GM23338 (cell line): ENCODE measurements at regions not wholly inside any gene's neighbourhood (a gene's known extent, or its start where the extent isn't known, plus 50 kb on each side); places are given as distances from the start of the nearest gene placed in this dataset.
"Not testable (repeated sequence)": the region's sequence is repeated elsewhere in the genome, so short reads cannot be mapped to it uniquely, and the experiment has no call there.

Experiments
- ATAC-seq: fragments of 200-7000 bp; cut with Tn5 transposase; 3 replicates; pipeline ENCODE4 v1.9.1; 2020
- DNase-seq: peaks from one replicate; pipeline ENCODE4 v3.0.0-alpha.2; 2015; ENCODE audit warnings: low spot score
- H2AFZ ChIP-seq: fragments of 200-600 bp; sonication (generic); 2 replicates; pipeline ENCODE4 v1.8.0; 2016; ENCODE audit warnings: antibody characterized with exemption, mild to moderate bottlenecking, moderate library complexity
- H3F3A ChIP-seq: fragments of 200-600 bp; sonication (generic); replicated peaks from 2 replicates; pipeline ENCODE4 v1.8.0; 2017; ENCODE audit warnings: antibody characterized with exemption, mixed run types, low read depth
- H3K27ac ChIP-seq: fragments of 200-600 bp; sonication (generic); 2 replicates; pipeline ENCODE4 v1.6.1; 2016; ENCODE audit warnings: low read depth
- H3K27me3 ChIP-seq: fragments of 200-600 bp; sonication (generic); 2 replicates; pipeline ENCODE4 v1.8.0; 2016; ENCODE audit warnings: mild to moderate bottlenecking, mixed run types, moderate library complexity; ENCODE audit not compliant: insufficient read depth
- H3K36me3 ChIP-seq: fragments of 200-600 bp; sonication (generic); 2 replicates; pipeline ENCODE4 v1.8.0; 2016; ENCODE audit warnings: mild to moderate bottlenecking; ENCODE audit not compliant: insufficient read depth
- H3K4me1 ChIP-seq: fragments of 200-600 bp; sonication (generic); 2 replicates; pipeline ENCODE4 v1.8.0; 2016; ENCODE audit warnings: mild to moderate bottlenecking, moderate library complexity; ENCODE audit not compliant: insufficient read depth
- H3K4me2 ChIP-seq: fragments of 200-600 bp; sonication (generic); 2 replicates; pipeline ENCODE4 v1.7.1; 2017; ENCODE audit warnings: mixed run types
- H3K4me3 ChIP-seq: fragments of 200-600 bp; sonication (generic); 2 replicates; pipeline ENCODE4 v1.6.1; 2016; ENCODE audit warnings: mixed run types
- H3K79me2 ChIP-seq: fragments of 200-600 bp; sonication (generic); replicated peaks from 2 replicates; pipeline ENCODE4 v1.8.0; 2017; ENCODE audit warnings: mild to moderate bottlenecking; ENCODE audit not compliant: insufficient read depth
- H3K9me2 ChIP-seq: fragments of 200-600 bp; sonication (generic); 2 replicates; pipeline ENCODE4 v1.8.0; 2017; ENCODE audit not compliant: insufficient read depth
- H4K20me1 ChIP-seq: fragments of 200-600 bp; sonication (generic); replicated peaks from 2 replicates; pipeline ENCODE4 v1.8.0; 2017; ENCODE audit warnings: mild to moderate bottlenecking; ENCODE audit not compliant: insufficient read depth
- H3K27ac Mint-ChIP-seq: 2 replicates; pipeline ENCODE4 v1.8.0; 2020; ENCODE audit warnings: inconsistent platforms, mild to moderate bottlenecking, moderate library complexity, mixed read lengths
- H3K27me3 Mint-ChIP-seq: 3 replicates; pipeline ENCODE4 v1.8.0; 2022; ENCODE audit warnings: low read depth, mild to moderate bottlenecking, moderate library complexity, mixed read lengths, inconsistent platforms; ENCODE audit not compliant: insufficient read depth, poor library complexity
- H3K36me3 Mint-ChIP-seq: 3 replicates; pipeline ENCODE4 v1.8.0; 2021; ENCODE audit warnings: low read depth, mild to moderate bottlenecking, inconsistent platforms, moderate library complexity, mixed read lengths
- H3K4me1 Mint-ChIP-seq: 3 replicates; pipeline ENCODE4 v1.8.0; 2020; ENCODE audit warnings: mild to moderate bottlenecking, inconsistent platforms, mixed read lengths
- H3K4me3 Mint-ChIP-seq: 3 replicates; pipeline ENCODE4 v1.8.0; 2021; ENCODE audit warnings: moderate library complexity, mild to moderate bottlenecking, inconsistent platforms, mixed read lengths
- H3K9me3 Mint-ChIP-seq: 3 replicates; pipeline ENCODE4 v1.8.0; 2020; ENCODE audit warnings: moderate library complexity, mild to moderate bottlenecking, inconsistent platforms, mixed read lengths
- CREB1 ChIP-seq: fragments of 250-450 bp; sonication (Bioruptor Pico); IDR thresholded peaks from 2 replicates; pipeline ENCODE4 v1.5.0; 2020; ENCODE audit warnings: low read depth, mild to moderate bottlenecking, moderate library complexity
- ETS1 ChIP-seq: IDR thresholded peaks from 2 replicates; pipeline ENCODE4 v1.6.1; 2016; ENCODE audit warnings: antibody characterized with exemption
- EZH2 ChIP-seq: fragments of 200-600 bp; sonication (generic); IDR thresholded peaks from one replicate; pipeline ENCODE4 v1.8.0; 2017; ENCODE audit warnings: antibody characterized with exemption, mild to moderate bottlenecking, low read depth; ENCODE audit not compliant: unreplicated experiment
- EZH2phosphoT487 ChIP-seq: fragments of 200-600 bp; sonication (generic); IDR thresholded peaks from one replicate; pipeline ENCODE4 v1.8.1; 2018; ENCODE audit warnings: antibody characterized with exemption; ENCODE audit not compliant: unreplicated experiment
- POLR2AphosphoS5 ChIP-seq: IDR thresholded peaks from 2 replicates; pipeline ENCODE4 v1.6.1; 2016; ENCODE audit warnings: antibody characterized with exemption, low read depth
- STAT1 ChIP-seq: IDR thresholded peaks from one replicate; pipeline ENCODE4 v1.6.1; 2016; ENCODE audit warnings: antibody characterized with exemption; ENCODE audit not compliant: unreplicated experiment
- ZNF114 ChIP-seq: fragments of 250-450 bp; sonication (Bioruptor Pico); IDR thresholded peaks from 2 replicates; pipeline ENCODE4 v1.5.0; 2020; ENCODE audit warnings: mild to moderate bottlenecking, moderate library complexity
- ZNF331 ChIP-seq: fragments of 250-450 bp; sonication (Bioruptor Pico); IDR thresholded peaks from 2 replicates; pipeline ENCODE4 v1.5.0; 2020; ENCODE audit warnings: low read depth, mild to moderate bottlenecking, moderate library complexity
- ZNF462 ChIP-seq: fragments of 250-450 bp; sonication (Bioruptor Pico); IDR thresholded peaks from 2 replicates; pipeline ENCODE4 v1.5.0; 2020; ENCODE audit warnings: mild to moderate bottlenecking, moderate library complexity
- TF ChIP-seq, protein P1 (sequence below): IDR thresholded peaks from one replicate; pipeline ENCODE4 v1.6.1; 2018; ENCODE audit warnings: antibody characterized with exemption; ENCODE audit not compliant: unreplicated experiment
- TF ChIP-seq, protein P2 (sequence below), 2 experiments: fragments of 200-600 bp in 1 of 2; sonication (generic) in 1 of 2; conservative IDR thresholded peaks; 2 replicates each; pipeline versions ENCODE4 v1.5.1 to v1.6.1; 2016 to 2017; ENCODE audit warnings: antibody characterized with exemption in 2 of 2, low read depth in 2 of 2, mild to moderate bottlenecking in 2 of 2, moderate library complexity in 1 of 2

- Mint-ChIP-seq H3K27ac (no peak overlapping the region), H3K4me1 (no peaks in the 10 kb centered on the region), H3K27me3 (peaks cover 2% of the 10 kb centered on the region), H3K4me3 (no peak overlapping the region), H3K36me3 (no peaks in the 10 kb centered on the region), H3K9me3 (no peaks in the 10 kb centered on the region; the same call in 2 of the 3 replicates)
- H3K4me2 ChIP-seq = no peak overlapping the region
- no peak for TF ChIP-seq POLR2AphosphoS5
- TF ChIP-seq ZNF114 (CRISPR knock-in tag) = no peak
- no peak for TF ChIP-seq EZH2
- TF ChIP-seq ZNF462 (CRISPR knock-in tag) = no peak
- no peak for TF ChIP-seq EZH2phosphoT487
- TF ChIP-seq, protein P1, sequence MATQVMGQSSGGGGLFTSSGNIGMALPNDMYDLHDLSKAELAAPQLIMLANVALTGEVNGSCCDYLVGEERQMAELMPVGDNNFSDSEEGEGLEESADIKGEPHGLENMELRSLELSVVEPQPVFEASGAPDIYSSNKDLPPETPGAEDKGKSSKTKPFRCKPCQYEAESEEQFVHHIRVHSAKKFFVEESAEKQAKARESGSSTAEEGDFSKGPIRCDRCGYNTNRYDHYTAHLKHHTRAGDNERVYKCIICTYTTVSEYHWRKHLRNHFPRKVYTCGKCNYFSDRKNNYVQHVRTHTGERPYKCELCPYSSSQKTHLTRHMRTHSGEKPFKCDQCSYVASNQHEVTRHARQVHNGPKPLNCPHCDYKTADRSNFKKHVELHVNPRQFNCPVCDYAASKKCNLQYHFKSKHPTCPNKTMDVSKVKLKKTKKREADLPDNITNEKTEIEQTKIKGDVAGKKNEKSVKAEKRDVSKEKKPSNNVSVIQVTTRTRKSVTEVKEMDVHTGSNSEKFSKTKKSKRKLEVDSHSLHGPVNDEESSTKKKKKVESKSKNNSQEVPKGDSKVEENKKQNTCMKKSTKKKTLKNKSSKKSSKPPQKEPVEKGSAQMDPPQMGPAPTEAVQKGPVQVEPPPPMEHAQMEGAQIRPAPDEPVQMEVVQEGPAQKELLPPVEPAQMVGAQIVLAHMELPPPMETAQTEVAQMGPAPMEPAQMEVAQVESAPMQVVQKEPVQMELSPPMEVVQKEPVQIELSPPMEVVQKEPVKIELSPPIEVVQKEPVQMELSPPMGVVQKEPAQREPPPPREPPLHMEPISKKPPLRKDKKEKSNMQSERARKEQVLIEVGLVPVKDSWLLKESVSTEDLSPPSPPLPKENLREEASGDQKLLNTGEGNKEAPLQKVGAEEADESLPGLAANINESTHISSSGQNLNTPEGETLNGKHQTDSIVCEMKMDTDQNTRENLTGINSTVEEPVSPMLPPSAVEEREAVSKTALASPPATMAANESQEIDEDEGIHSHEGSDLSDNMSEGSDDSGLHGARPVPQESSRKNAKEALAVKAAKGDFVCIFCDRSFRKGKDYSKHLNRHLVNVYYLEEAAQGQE = no peak
- TF ChIP-seq, protein P2, sequence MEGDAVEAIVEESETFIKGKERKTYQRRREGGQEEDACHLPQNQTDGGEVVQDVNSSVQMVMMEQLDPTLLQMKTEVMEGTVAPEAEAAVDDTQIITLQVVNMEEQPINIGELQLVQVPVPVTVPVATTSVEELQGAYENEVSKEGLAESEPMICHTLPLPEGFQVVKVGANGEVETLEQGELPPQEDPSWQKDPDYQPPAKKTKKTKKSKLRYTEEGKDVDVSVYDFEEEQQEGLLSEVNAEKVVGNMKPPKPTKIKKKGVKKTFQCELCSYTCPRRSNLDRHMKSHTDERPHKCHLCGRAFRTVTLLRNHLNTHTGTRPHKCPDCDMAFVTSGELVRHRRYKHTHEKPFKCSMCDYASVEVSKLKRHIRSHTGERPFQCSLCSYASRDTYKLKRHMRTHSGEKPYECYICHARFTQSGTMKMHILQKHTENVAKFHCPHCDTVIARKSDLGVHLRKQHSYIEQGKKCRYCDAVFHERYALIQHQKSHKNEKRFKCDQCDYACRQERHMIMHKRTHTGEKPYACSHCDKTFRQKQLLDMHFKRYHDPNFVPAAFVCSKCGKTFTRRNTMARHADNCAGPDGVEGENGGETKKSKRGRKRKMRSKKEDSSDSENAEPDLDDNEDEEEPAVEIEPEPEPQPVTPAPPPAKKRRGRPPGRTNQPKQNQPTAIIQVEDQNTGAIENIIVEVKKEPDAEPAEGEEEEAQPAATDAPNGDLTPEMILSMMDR (conservative IDR thresholded peaks at IDR 0.05; ENCODE audit: low read depth in 2 of 2) = no peak
- TF ChIP-seq ZNF331 (CRISPR knock-in tag) = no peak
- no peak for TF ChIP-seq CREB1 (CRISPR knock-in tag)
- TF ChIP-seq ETS1 = no peak
- TF ChIP-seq STAT1 = no peak
- no peaks in the 10 kb centered on the region for H3K79me2 ChIP-seq
- no peak overlapping the region for H3K27ac ChIP-seq
- DNase-seq (no peak), ATAC-seq (no peak)
- no peaks in the 10 kb centered on the region for H3K36me3 ChIP-seq
- no peak overlapping the region for H2AFZ ChIP-seq
- H3K4me3 ChIP-seq = no peak overlapping the region
- no peaks in the 10 kb centered on the region for H3K9me2 ChIP-seq
- no peaks in the 10 kb centered on the region for H4K20me1 ChIP-seq
- no peaks in the 10 kb centered on the region for H3K4me1 ChIP-seq
- H3F3A ChIP-seq = no peaks in the 10 kb centered on the region
- H3K27me3 ChIP-seq = no peaks in the 10 kb centered on the region
Measured at GRCh38 chr11:110850846-110851245, 138.6 kb upstream of the ARHGAP20 start.

GRCh38 chr11:110843053-110843452 is 130.8 kb upstream of the ARHGAP20 start:
- not testable (repeated sequence) for H3K36me3 ChIP-seq, H3K27ac ChIP-seq, ATAC-seq, H3K4me1 ChIP-seq, H3K4me3 ChIP-seq, H3K27me3 ChIP-seq, H3K79me2 ChIP-seq, H3F3A ChIP-seq, H4K20me1 ChIP-seq, DNase-seq, H3K9me3 Mint-ChIP-seq, H3K36me3 Mint-ChIP-seq, H3K27me3 Mint-ChIP-seq, H3K4me3 Mint-ChIP-seq, H3K9me2 ChIP-seq, H3K27ac Mint-ChIP-seq, H3K4me2 ChIP-seq, H2AFZ ChIP-seq, H3K4me1 Mint-ChIP-seq
